Embryonic facial prominence (tissue), 1 donor: ENCODE measurements at regions not wholly inside any gene's neighbourhood (a gene's known extent, or its start where the extent isn't known, plus 50 kb on each side); places are given as distances from the start of the nearest gene placed in this dataset.
"Not testable (repeated sequence)": the region's sequence is repeated elsewhere in the genome, so short reads cannot be mapped to it uniquely, and the experiment has no call there.

ENCODE experiments used
- DNase-seq: peaks from one replicate; pipeline ENCODE4 v3.0.0-alpha.2; 2016; ENCODE audit errors: extremely low spot score

GRCh38 chr15:92804610-92804936 lies 95.6 kb upstream of the CHD2 start:
- DNase-seq = not testable (repeated sequence)

GRCh38 chr15:92805080-92805690 lies 94.9 kb upstream of the CHD2 start:
- DNase-seq = no peak

GRCh38 chr15:92806171-92806570 lies 94.0 kb upstream of the CHD2 start:
- DNase-seq = not testable (repeated sequence)

GRCh38 chr15:92806763-92807162 lies 93.4 kb upstream of the CHD2 start:
- no peak for DNase-seq

GRCh38 chr15:92807971-92808571 lies 92.1 kb upstream of the CHD2 start:
- DNase-seq = no peak

- DNase-seq = no peak
These were observed 91.5 kb upstream of the CHD2 start for GRCh38 chr15:92808598-92809063.

GRCh38 chr15:92809064-92809879 lies 90.9 kb upstream of the CHD2 start:
- peak; percentile 95 for DNase-seq

GRCh38 chr15:92809880-92810361 lies 90.2 kb upstream of the CHD2 start:
- no peak for DNase-seq

GRCh38 chr15:92810418-92811138 lies 89.5 kb upstream of the CHD2 start:
- no peak for DNase-seq

- no peak for DNase-seq
These were observed 88.8 kb upstream of the CHD2 start for GRCh38 chr15:92811148-92811913.

- DNase-seq = no peak
These were observed 87.9 kb upstream of the CHD2 start for GRCh38 chr15:92812271-92812670.

- no peak for DNase-seq
These were observed 86.6 kb upstream of the CHD2 start for GRCh38 chr15:92813485-92813884.

GRCh38 chr15:92817339-92817886 lies 82.7 kb upstream of the CHD2 start:
- DNase-seq = no peak

GRCh38 chr15:92818651-92819277 lies 81.4 kb upstream of the CHD2 start:
- DNase-seq = no peak

- DNase-seq = no peak
These were observed 80.6 kb upstream of the CHD2 start for GRCh38 chr15:92819278-92820235.

- peak; percentile 91 for DNase-seq
These were observed 79.7 kb upstream of the CHD2 start for GRCh38 chr15:92820236-92821021.

GRCh38 chr15:92821491-92822116 lies 78.5 kb upstream of the CHD2 start:
- no peak for DNase-seq
